ENCODE measurements at regions not wholly inside any gene's neighbourhood (a gene's known extent, or its start where the extent isn't known, plus 50 kb on each side); places are given as distances from the start of the nearest gene placed in this dataset.

DNA sequence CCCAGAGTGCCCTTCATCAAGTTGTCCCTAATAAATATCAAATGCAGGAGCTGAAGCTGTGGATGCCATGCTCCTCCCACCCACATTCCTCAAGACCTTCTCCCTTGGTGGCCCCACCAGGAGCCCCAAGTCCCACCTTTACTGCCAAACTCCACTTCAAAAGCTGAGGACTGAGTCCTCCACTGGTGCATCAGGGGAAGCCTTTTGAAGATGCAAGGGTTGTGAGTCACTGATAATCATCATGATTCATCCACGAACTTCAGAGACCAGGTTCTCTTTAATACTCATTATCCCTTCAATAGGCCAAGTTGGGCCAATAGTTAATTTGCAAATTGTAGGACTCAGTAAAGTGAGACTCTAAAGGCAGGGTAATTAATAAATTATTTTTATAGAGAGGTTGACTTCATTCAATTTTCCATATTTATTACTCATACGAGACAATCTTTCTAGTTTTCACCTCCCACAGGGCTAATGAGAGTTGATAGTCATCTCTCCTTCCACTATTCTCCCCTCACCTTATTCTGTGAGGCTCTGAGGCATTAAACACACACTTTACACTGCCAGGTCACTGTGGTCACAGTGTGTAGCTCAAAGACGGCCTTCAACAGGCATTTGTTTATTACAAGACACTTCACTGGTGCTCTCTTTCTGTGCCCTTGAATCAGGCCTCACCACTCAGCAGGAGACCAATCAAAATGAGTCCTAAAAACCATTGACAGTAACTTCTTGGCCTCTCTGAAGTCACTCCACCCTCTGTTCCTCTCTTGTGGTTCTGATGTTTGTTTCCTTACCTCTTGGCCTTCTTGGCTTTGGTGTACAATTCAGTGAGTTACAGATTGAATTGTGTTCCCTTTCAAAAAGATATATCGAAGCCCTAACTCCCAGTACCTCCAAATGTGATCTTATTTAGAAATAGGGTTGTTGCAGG is 99.9 kb downstream of the TRIB2 start:
- ChIA-PET POLR2A (no interaction called here), CTCF (no interaction called here)
- H3K27ac Mint-ChIP-seq = no peak overlapping the region
- no peaks in the 10 kb centered on the region for H3K36me3 Mint-ChIP-seq
- no peak for DNase-seq (ENCODE audit: low spot score)
- H3K27me3 Mint-ChIP-seq (ENCODE audit: low read depth) = no peaks in the 10 kb centered on the region
- TF ChIP-seq, protein P1, sequence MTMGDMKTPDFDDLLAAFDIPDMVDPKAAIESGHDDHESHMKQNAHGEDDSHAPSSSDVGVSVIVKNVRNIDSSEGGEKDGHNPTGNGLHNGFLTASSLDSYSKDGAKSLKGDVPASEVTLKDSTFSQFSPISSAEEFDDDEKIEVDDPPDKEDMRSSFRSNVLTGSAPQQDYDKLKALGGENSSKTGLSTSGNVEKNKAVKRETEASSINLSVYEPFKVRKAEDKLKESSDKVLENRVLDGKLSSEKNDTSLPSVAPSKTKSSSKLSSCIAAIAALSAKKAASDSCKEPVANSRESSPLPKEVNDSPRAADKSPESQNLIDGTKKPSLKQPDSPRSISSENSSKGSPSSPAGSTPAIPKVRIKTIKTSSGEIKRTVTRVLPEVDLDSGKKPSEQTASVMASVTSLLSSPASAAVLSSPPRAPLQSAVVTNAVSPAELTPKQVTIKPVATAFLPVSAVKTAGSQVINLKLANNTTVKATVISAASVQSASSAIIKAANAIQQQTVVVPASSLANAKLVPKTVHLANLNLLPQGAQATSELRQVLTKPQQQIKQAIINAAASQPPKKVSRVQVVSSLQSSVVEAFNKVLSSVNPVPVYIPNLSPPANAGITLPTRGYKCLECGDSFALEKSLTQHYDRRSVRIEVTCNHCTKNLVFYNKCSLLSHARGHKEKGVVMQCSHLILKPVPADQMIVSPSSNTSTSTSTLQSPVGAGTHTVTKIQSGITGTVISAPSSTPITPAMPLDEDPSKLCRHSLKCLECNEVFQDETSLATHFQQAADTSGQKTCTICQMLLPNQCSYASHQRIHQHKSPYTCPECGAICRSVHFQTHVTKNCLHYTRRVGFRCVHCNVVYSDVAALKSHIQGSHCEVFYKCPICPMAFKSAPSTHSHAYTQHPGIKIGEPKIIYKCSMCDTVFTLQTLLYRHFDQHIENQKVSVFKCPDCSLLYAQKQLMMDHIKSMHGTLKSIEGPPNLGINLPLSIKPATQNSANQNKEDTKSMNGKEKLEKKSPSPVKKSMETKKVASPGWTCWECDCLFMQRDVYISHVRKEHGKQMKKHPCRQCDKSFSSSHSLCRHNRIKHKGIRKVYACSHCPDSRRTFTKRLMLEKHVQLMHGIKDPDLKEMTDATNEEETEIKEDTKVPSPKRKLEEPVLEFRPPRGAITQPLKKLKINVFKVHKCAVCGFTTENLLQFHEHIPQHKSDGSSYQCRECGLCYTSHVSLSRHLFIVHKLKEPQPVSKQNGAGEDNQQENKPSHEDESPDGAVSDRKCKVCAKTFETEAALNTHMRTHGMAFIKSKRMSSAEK (CRISPR knock-in tag; IDR thresholded peaks at IDR 0.05; ENCODE audit: borderline replicate concordance) = no peak
- H3K9me3 Mint-ChIP-seq = peaks cover 5% of the 10 kb centered on the region; the same call in 1 of the 2 replicates
- no peak for ATAC-seq
- H3K4me3 Mint-ChIP-seq = no peak overlapping the region
- peaks cover 7% of the 10 kb centered on the region for H3K4me1 Mint-ChIP-seq

DNA sequence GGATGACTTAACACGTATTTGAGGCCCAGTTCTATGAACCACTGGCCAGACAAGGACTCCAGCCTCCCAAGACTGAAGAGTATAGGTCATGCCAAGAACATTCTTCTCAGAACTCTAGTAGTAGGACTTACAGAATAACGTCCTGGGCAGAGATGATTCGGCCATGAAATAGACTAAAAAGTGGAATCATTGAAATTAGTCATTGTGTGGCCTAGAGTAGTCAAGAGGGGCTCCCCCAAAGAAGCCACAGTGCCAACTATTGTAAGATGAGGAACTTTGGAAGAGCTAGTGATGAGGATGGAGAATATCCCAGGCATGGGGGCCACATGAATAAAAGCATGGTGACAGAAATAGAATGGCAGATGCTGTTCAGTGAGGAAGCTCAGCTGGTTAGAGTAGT is 101.1 kb downstream of the TRIB2 start:
- Mint-ChIP-seq H3K4me1 (peaks cover 7% of the 10 kb centered on the region), H3K27ac (no peak overlapping the region), H3K4me3 (no peak overlapping the region), H3K27me3 (ENCODE audit: low read depth) (no peaks in the 10 kb centered on the region), H3K36me3 (no peaks in the 10 kb centered on the region), H3K9me3 (peaks cover 5% of the 10 kb centered on the region; the same call in 1 of the 2 replicates)
- ChIA-PET CTCF (no interaction called here), POLR2A (no interaction called here)
- DNase-seq (ENCODE audit: low spot score) (no peak), ATAC-seq (no peak)
- TF ChIP-seq ZNF232 (CRISPR knock-in tag; IDR thresholded peaks at IDR 0.05) = no peak
- TF ChIP-seq, protein P2, sequence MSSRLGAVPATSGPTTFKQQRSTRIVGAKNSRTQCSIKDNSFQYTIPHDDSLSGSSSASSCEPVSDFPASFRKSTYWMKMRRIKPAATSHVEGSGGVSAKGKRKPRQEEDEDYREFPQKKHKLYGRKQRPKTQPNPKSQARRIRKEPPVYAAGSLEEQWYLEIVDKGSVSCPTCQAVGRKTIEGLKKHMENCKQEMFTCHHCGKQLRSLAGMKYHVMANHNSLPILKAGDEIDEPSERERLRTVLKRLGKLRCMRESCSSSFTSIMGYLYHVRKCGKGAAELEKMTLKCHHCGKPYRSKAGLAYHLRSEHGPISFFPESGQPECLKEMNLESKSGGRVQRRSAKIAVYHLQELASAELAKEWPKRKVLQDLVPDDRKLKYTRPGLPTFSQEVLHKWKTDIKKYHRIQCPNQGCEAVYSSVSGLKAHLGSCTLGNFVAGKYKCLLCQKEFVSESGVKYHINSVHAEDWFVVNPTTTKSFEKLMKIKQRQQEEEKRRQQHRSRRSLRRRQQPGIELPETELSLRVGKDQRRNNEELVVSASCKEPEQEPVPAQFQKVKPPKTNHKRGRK (CRISPR knock-in tag; IDR thresholded peaks at IDR 0.05; ENCODE audit: borderline replicate concordance) = no peak
- TF ChIP-seq FOXK1 (CRISPR knock-in tag; IDR thresholded peaks at IDR 0.05) = no peak
- TF ChIP-seq IRF2 (CRISPR knock-in tag; IDR thresholded peaks at IDR 0.05; ENCODE audit: borderline replicate concordance, low read depth) = no peak

DNA sequence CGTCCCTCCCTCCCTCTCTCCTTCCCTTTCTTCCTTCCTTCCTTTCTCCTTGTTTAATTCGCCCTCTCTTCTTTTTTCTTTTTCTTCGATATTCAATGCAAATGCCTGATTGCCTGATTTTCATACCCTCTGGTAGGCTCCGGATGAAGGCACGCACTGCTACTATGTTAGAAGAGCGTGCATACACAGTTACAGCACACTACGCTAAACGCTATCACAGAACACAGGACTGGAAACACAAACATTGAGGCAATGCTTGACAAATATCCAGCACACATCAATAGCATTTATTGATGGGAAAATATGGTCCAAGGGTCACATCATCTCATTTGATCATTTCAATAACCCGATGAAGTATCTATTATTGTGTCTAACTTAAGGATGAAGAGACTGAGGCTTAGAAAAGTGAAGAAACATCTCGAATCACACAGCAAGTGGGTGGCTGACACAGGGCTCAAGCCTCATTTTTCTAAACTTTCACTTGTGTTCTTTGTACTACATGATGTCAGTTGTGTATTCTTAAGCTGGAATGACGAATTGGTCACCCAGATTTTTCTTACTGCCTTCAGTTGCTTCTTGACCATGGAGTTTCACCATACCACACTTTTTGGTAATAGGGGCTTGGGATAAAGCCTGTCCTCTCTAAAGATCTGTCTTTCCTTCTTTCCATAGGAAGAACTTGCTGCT is 101.8 kb downstream of the TRIB2 start:
- Mint-ChIP-seq H3K27me3 (ENCODE audit: low read depth) (no peaks in the 10 kb centered on the region), H3K4me3 (no peak overlapping the region), H3K4me1 (peaks cover 7% of the 10 kb centered on the region), H3K9me3 (peaks cover 5% of the 10 kb centered on the region; the same call in 1 of the 2 replicates), H3K27ac (no peak overlapping the region), H3K36me3 (no peaks in the 10 kb centered on the region)
- POLR2A ChIA-PET = no interaction called here
- ATAC-seq = no peak
- CTCF ChIA-PET = no interaction called here
- DNase-seq (ENCODE audit: low spot score) = no peak
- TF ChIP-seq ZNF121 (CRISPR knock-in tag; IDR thresholded peaks at IDR 0.05) = no peak
- no peak for TF ChIP-seq ZNF416 (CRISPR knock-in tag; IDR thresholded peaks at IDR 0.05)
- no peak for TF ChIP-seq IRF2 (CRISPR knock-in tag; IDR thresholded peaks at IDR 0.05; ENCODE audit: borderline replicate concordance, low read depth)
- TF ChIP-seq EMX1 (CRISPR knock-in tag; IDR thresholded peaks at IDR 0.05) = no peak
- TF ChIP-seq OVOL2 (CRISPR knock-in tag; IDR thresholded peaks at IDR 0.05; ENCODE audit: borderline replicate concordance) = no peak
- no peak for TF ChIP-seq TEAD1 (CRISPR knock-in tag; IDR thresholded peaks at IDR 0.05)
- no peak for TF ChIP-seq RORB (CRISPR knock-in tag; IDR thresholded peaks at IDR 0.05)
- TF ChIP-seq, protein P3, sequence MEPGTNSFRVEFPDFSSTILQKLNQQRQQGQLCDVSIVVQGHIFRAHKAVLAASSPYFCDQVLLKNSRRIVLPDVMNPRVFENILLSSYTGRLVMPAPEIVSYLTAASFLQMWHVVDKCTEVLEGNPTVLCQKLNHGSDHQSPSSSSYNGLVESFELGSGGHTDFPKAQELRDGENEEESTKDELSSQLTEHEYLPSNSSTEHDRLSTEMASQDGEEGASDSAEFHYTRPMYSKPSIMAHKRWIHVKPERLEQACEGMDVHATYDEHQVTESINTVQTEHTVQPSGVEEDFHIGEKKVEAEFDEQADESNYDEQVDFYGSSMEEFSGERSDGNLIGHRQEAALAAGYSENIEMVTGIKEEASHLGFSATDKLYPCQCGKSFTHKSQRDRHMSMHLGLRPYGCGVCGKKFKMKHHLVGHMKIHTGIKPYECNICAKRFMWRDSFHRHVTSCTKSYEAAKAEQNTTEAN (CRISPR knock-in tag; IDR thresholded peaks at IDR 0.05) = no peak
- TF ChIP-seq, protein P4, sequence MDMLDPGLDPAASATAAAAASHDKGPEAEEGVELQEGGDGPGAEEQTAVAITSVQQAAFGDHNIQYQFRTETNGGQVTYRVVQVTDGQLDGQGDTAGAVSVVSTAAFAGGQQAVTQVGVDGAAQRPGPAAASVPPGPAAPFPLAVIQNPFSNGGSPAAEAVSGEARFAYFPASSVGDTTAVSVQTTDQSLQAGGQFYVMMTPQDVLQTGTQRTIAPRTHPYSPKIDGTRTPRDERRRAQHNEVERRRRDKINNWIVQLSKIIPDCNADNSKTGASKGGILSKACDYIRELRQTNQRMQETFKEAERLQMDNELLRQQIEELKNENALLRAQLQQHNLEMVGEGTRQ (CRISPR knock-in tag; IDR thresholded peaks at IDR 0.05) = no peak
- TF ChIP-seq, protein P5, sequence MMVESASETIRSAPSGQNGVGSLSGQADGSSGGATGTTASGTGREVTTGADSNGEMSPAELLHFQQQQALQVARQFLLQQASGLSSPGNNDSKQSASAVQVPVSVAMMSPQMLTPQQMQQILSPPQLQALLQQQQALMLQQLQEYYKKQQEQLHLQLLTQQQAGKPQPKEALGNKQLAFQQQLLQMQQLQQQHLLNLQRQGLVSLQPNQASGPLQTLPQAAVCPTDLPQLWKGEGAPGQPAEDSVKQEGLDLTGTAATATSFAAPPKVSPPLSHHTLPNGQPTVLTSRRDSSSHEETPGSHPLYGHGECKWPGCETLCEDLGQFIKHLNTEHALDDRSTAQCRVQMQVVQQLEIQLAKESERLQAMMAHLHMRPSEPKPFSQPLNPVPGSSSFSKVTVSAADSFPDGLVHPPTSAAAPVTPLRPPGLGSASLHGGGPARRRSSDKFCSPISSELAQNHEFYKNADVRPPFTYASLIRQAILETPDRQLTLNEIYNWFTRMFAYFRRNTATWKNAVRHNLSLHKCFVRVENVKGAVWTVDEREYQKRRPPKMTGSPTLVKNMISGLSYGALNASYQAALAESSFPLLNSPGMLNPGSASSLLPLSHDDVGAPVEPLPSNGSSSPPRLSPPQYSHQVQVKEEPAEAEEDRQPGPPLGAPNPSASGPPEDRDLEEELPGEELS (CRISPR knock-in tag; IDR thresholded peaks at IDR 0.05) = no peak
- TF ChIP-seq, protein P6, sequence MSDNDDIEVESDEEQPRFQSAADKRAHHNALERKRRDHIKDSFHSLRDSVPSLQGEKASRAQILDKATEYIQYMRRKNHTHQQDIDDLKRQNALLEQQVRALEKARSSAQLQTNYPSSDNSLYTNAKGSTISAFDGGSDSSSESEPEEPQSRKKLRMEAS (CRISPR knock-in tag; IDR thresholded peaks at IDR 0.05) = no peak
- no peak for TF ChIP-seq ZNF317 (CRISPR knock-in tag; IDR thresholded peaks at IDR 0.05; ENCODE audit: borderline replicate concordance, low read depth)
- TF ChIP-seq, protein P7, sequence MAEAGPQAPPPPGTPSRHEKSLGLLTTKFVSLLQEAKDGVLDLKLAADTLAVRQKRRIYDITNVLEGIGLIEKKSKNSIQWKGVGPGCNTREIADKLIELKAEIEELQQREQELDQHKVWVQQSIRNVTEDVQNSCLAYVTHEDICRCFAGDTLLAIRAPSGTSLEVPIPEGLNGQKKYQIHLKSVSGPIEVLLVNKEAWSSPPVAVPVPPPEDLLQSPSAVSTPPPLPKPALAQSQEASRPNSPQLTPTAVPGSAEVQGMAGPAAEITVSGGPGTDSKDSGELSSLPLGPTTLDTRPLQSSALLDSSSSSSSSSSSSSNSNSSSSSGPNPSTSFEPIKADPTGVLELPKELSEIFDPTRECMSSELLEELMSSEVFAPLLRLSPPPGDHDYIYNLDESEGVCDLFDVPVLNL (CRISPR knock-in tag; IDR thresholded peaks at IDR 0.05; ENCODE audit: borderline replicate concordance, low read depth) = no peak
- TF ChIP-seq ZNF263 (CRISPR knock-in tag; IDR thresholded peaks at IDR 0.05; ENCODE audit: low read depth) = no peak

All from WTC11 (cell line).